PC-3 (cell line): ENCODE measurements at regions not wholly inside any gene's neighbourhood (a gene's known extent, or its start where the extent isn't known, plus 50 kb on each side); places are given as distances from the start of the nearest gene placed in this dataset.

Experiments
- CTCF ChIP-seq: fragments of 300-600 bp; sonication (generic); conservative IDR thresholded peaks from 2 replicates; pipeline ENCODE4 v1.5.1; 2017; ENCODE audit warnings: antibody characterized with exemption, low read depth, mild to moderate bottlenecking, low read length
- EZH2 ChIP-seq: fragments of 300-600 bp; sonication (generic); IDR thresholded peaks from one replicate; pipeline ENCODE4 v1.6.1; 2017; ENCODE audit warnings: antibody characterized with exemption, mild to moderate bottlenecking, low read length; ENCODE audit not compliant: unreplicated experiment
- EZH2phosphoT487 ChIP-seq: fragments of 300-600 bp; sonication (generic); IDR thresholded peaks from 2 replicates; pipeline ENCODE4 v1.6.1; 2018; ENCODE audit warnings: mild to moderate bottlenecking, antibody characterized with exemption, low read length, borderline replicate concordance

- TF ChIP-seq CTCF (no peak), EZH2 (no peak), EZH2phosphoT487 (no peak)
These were observed 228.1 kb upstream of the CITED2 start for GRCh38 chr6:139602577-139602976.
